ENCODE measurements at regions not wholly inside any gene's neighbourhood (a gene's known extent, or its start where the extent isn't known, plus 50 kb on each side); places are given as distances from the start of the nearest gene placed in this dataset.

- TF ChIP-seq TAF1 (IDR thresholded peaks at IDR 0.05; ENCODE audit: low read depth), result no peak
- TF ChIP-seq, protein P1, sequence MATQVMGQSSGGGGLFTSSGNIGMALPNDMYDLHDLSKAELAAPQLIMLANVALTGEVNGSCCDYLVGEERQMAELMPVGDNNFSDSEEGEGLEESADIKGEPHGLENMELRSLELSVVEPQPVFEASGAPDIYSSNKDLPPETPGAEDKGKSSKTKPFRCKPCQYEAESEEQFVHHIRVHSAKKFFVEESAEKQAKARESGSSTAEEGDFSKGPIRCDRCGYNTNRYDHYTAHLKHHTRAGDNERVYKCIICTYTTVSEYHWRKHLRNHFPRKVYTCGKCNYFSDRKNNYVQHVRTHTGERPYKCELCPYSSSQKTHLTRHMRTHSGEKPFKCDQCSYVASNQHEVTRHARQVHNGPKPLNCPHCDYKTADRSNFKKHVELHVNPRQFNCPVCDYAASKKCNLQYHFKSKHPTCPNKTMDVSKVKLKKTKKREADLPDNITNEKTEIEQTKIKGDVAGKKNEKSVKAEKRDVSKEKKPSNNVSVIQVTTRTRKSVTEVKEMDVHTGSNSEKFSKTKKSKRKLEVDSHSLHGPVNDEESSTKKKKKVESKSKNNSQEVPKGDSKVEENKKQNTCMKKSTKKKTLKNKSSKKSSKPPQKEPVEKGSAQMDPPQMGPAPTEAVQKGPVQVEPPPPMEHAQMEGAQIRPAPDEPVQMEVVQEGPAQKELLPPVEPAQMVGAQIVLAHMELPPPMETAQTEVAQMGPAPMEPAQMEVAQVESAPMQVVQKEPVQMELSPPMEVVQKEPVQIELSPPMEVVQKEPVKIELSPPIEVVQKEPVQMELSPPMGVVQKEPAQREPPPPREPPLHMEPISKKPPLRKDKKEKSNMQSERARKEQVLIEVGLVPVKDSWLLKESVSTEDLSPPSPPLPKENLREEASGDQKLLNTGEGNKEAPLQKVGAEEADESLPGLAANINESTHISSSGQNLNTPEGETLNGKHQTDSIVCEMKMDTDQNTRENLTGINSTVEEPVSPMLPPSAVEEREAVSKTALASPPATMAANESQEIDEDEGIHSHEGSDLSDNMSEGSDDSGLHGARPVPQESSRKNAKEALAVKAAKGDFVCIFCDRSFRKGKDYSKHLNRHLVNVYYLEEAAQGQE (IDR thresholded peaks at IDR 0.05; ENCODE audit: low read depth), result no peak
- no peak for TF ChIP-seq NFIC (IDR thresholded peaks at IDR 0.05)
- TF ChIP-seq YY1 (IDR thresholded peaks at IDR 0.05; ENCODE audit: low read depth), result no peak
- TF ChIP-seq CEBPB (IDR thresholded peaks at IDR 0.05), result no peak
Observed at GRCh38 chr16:85988723-85989313, 89.9 kb downstream of the IRF8 start.

DNA sequence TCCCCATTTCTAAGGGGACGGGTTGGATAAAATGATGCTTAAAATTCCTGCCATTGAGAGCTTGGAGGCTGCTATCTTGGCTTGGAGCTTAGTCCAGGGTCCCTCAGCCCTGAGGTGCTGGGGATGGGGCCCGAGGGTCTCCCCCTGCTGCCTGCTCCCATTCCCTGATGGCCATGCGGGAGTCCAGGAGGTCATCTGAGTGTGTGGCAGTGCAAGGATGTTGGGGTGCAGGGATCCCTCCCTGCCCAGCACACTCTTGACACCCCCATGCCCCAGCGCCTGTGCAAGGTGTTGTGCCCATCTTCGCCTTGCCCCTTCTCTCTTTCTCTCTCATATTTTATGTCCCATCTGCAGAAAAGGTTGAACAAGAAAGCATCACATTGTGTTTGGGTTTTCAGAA, 90.4 kb downstream of the IRF8 start:
- TF ChIP-seq, protein P1 (IDR thresholded peaks at IDR 0.05; ENCODE audit: low read depth), result no peak
- TF ChIP-seq TAF1 (IDR thresholded peaks at IDR 0.05; ENCODE audit: low read depth) (no peak), TCF12 (IDR thresholded peaks at IDR 0.05; ENCODE audit: low read depth) (no peak)

GRCh38 chr16:85989863-85990643, 91.1 kb downstream of the IRF8 start:
- TF ChIP-seq RAD21 (IDR thresholded peaks at IDR 0.05; ENCODE audit: low read depth), result no peak
- no peak for TF ChIP-seq TAF1 (IDR thresholded peaks at IDR 0.05; ENCODE audit: low read depth)
- no peak for TF ChIP-seq TEAD4 (IDR thresholded peaks at IDR 0.05)
- TF ChIP-seq EP300 (IDR thresholded peaks at IDR 0.05; ENCODE audit: borderline replicate concordance), result no peak
- TF ChIP-seq, protein P2, sequence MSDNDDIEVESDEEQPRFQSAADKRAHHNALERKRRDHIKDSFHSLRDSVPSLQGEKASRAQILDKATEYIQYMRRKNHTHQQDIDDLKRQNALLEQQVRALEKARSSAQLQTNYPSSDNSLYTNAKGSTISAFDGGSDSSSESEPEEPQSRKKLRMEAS (IDR thresholded peaks at IDR 0.05), result no peak
- TF ChIP-seq EGR1 (IDR thresholded peaks at IDR 0.05), result no peak
- no peak for TF ChIP-seq CEBPB (IDR thresholded peaks at IDR 0.05)
- TF ChIP-seq TCF12 (IDR thresholded peaks at IDR 0.05; ENCODE audit: low read depth), result no peak
- no peak for TF ChIP-seq YY1 (IDR thresholded peaks at IDR 0.05; ENCODE audit: low read depth)
- TF ChIP-seq FOXM1 (IDR thresholded peaks at IDR 0.05; ENCODE audit: borderline replicate concordance, low read depth), result no peak
- TF ChIP-seq, protein P1 (IDR thresholded peaks at IDR 0.05; ENCODE audit: low read depth), result no peak
- TF ChIP-seq CREB1 (IDR thresholded peaks at IDR 0.05; ENCODE audit: low read depth), result no peak
- no peak for TF ChIP-seq ZBTB7A (IDR thresholded peaks at IDR 0.05; ENCODE audit: low read depth)
- TF ChIP-seq NFIC (IDR thresholded peaks at IDR 0.05), result no peak
- no peak for TF ChIP-seq USF1 (IDR thresholded peaks at IDR 0.05)

GRCh38 chr16:85990861-85991301, 91.9 kb downstream of the IRF8 start:
- TF ChIP-seq, protein P2 (IDR thresholded peaks at IDR 0.05), result no peak

DNA sequence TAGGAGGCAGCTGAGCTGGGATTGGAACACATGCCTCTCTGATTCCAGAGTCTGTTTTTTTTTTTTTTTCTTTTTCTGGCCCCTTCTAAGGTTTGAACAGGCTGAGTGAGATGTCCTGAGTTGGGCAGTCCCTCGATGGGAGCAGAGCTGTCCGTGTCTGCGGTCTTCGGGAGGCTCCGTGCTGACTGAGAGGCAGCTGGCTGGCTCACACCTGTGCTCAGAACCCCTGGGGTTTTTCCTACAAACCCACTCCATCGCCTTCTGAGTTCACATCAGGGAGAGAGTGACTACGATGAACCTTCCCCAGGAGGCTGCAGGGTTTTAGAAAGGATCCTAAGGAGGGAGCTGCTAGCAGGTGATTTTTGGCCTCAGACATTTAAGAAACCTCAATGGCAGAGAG, 92.5 kb downstream of the IRF8 start:
- no peak for TF ChIP-seq RAD21 (IDR thresholded peaks at IDR 0.05; ENCODE audit: low read depth)
- TF ChIP-seq TEAD4 (IDR thresholded peaks at IDR 0.05), result no peak
- no peak for TF ChIP-seq CEBPB (IDR thresholded peaks at IDR 0.05)
- TF ChIP-seq EP300 (IDR thresholded peaks at IDR 0.05; ENCODE audit: borderline replicate concordance), result no peak
- TF ChIP-seq TAF1 (IDR thresholded peaks at IDR 0.05; ENCODE audit: low read depth), result no peak
- TF ChIP-seq, protein P2 (IDR thresholded peaks at IDR 0.05), result no peak
- no peak for TF ChIP-seq YY1 (IDR thresholded peaks at IDR 0.05; ENCODE audit: low read depth)
- no peak for TF ChIP-seq USF1 (IDR thresholded peaks at IDR 0.05)
- no peak for TF ChIP-seq FOXM1 (IDR thresholded peaks at IDR 0.05; ENCODE audit: borderline replicate concordance, low read depth)
- TF ChIP-seq EGR1 (IDR thresholded peaks at IDR 0.05), result no peak
- TF ChIP-seq, protein P1 (IDR thresholded peaks at IDR 0.05; ENCODE audit: low read depth), result no peak
- no peak for TF ChIP-seq NFIC (IDR thresholded peaks at IDR 0.05)
- no peak for TF ChIP-seq TCF12 (IDR thresholded peaks at IDR 0.05; ENCODE audit: low read depth)
- no peak for TF ChIP-seq ZBTB7A (IDR thresholded peaks at IDR 0.05; ENCODE audit: low read depth)
- no peak for TF ChIP-seq CREB1 (IDR thresholded peaks at IDR 0.05; ENCODE audit: low read depth)

Data from Ishikawa (cell line).